Stomach (tissue), 8 donors: ENCODE measurements at regions not wholly inside any gene's neighbourhood (a gene's known extent, or its start where the extent isn't known, plus 50 kb on each side); places are given as distances from the start of the nearest gene placed in this dataset.
"Not testable (repeated sequence)": the region's sequence is repeated elsewhere in the genome, so short reads cannot be mapped to it uniquely, and the experiment has no call there.

ENCODE experiments used
- DNase-seq, 2 donors: peaks; one replicate each; pipeline versions ENCODE4 v3.0.0 to v3.0.0-alpha.2; 2013 to 2019
- H3K27ac ChIP-seq, 5 donors: fragments of 200-600 bp in 4 of 5; sonication (generic) in 4 of 5; one replicate each; pipeline ENCODE4 v1.5.1; 2013 to 2019; ENCODE audit warnings: mild to moderate bottlenecking in 1 of 5, moderate library complexity in 1 of 5
- H3K27me3 ChIP-seq, 3 donors: fragments of 200-600 bp; sonication (generic); one replicate each; pipeline ENCODE4 v1.5.1; 2017 to 2019; ENCODE audit warnings: mixed run types in 1 of 3
- H3K36me3 ChIP-seq, 4 donors: fragments of 200-600 bp; sonication (generic); 1 replicate in 3 of 4; 2 replicates in 1 of 4; pipeline ENCODE4 v1.5.1; 2016 to 2019
- H3K4me1 ChIP-seq, 4 donors: fragments of 200-600 bp; sonication (generic); one replicate each; pipeline ENCODE4 v1.5.1; 2016 to 2019
- H3K4me3 ChIP-seq, 4 donors: fragments of 200-600 bp; sonication (generic) in 3 of 4; one replicate each; pipeline ENCODE4 v1.5.1; 2016 to 2019; ENCODE audit warnings: mild to moderate bottlenecking in 1 of 4
- H3K9me3 ChIP-seq, 4 donors: fragments of 200-600 bp; sonication (generic); one replicate each; pipeline ENCODE4 v1.5.1; 2016 to 2019
- EP300 ChIP-seq: sonication (generic); formaldehyde crosslinking; IDR thresholded peaks from one replicate; pipeline ENCODE4 v1.6.1; 2017; ENCODE audit warnings: antibody characterized with exemption
- POLR2A ChIP-seq, 4 donors: fragments of 450-650 bp; IDR thresholded peaks; one replicate each; pipeline ENCODE4 v1.6.1; 2016; ENCODE audit warnings: antibody characterized with exemption in 4 of 4, control low read depth in 2 of 4, mild to moderate bottlenecking in 1 of 4, moderate library complexity in 1 of 4
- POLR2AphosphoS5 ChIP-seq, 3 donors: sonication (generic); formaldehyde crosslinking; IDR thresholded peaks; one replicate each; pipeline ENCODE4 v1.6.1; 2016; ENCODE audit warnings: antibody characterized with exemption in 3 of 3
- WGBS, 5 donors: extraction: QIAGEN DNeasy Blood & Tissue Kit in 3 of 5; methylation state at CpG; one replicate each; pipeline versions ENCODE4 v1.1.5 to v1.1.7; 2013 to 2018; 5-methylcytosine and 5-hydroxymethylcytosine counted together
- intact Hi-C: fragments of 100-400 bp; cut with DNase I; formaldehyde crosslinking; loops from one replicate; pipeline ENCODE4 v1.15.1; 2023; ENCODE audit warnings: low total_unique reads
- TF ChIP-seq, protein P1 (sequence below), 7 experiments: fragments of 450-650 bp in 4 of 7; fragments of 200-600 bp in 3 of 7; sonication (generic) in 3 of 7; IDR thresholded peaks; one replicate each; pipeline ENCODE4 v1.5.1; 2016 to 2019; ENCODE audit warnings: antibody characterized with exemption in 7 of 7, control low read depth in 2 of 7, mild to moderate bottlenecking in 1 of 7
- donor health status: healthy with polysubstance abuse.
- donor health status: Bipolar disorder and iron deficiency.
- donor health status: healthy.

DNA sequence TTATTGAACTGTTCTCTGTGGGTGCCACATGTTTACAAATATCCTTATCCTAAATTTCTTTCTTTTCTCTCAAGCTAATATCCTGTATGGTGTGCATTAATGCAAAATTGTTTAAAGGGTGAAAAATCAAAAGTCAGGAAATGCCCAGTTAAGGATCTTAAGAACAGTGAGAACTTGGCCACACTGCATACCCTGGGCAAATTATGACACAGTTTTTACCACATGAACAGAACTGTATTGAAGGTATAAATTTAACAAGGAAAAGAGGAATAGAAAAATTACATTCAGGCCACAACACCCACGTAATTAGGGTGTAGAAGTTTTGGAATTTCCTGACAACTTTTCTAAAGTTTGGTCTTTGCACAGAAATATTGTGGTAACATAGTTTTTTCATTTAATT, 94.4 kb upstream of the HCCS start:
- intact Hi-C loops = no loop called here
- no peak for DNase-seq

GRCh38 chrX:11022588-11022987, 88.5 kb upstream of the HCCS start:
- DNase-seq, H3K4me1 ChIP-seq, H3K4me3 ChIP-seq, intact Hi-C loops, H3K27me3 ChIP-seq, H3K27ac ChIP-seq, H3K36me3 ChIP-seq: not testable (repeated sequence)
- H3K9me3 ChIP-seq = peaks cover 0 to 25% (median 2%) of the 10 kb centered on the region in 4 donors

More for the DNA sequence above, 94.4 kb upstream of the HCCS start:
- Histone ChIP-seq H3K27me3 (no peaks in the 10 kb centered on the region), H3K36me3 (no peaks in the 10 kb centered on the region), H3K27ac (no peak overlapping the region), H3K4me3 (no peak overlapping the region), H3K4me1 (no peaks in the 10 kb centered on the region), H3K9me3 (no peaks in the 10 kb centered on the region)
- 40 to 82% (median 76%) methylated on average over 1 of the region's 1 CpG for WGBS, 5 donors
- TF ChIP-seq, protein P1, sequence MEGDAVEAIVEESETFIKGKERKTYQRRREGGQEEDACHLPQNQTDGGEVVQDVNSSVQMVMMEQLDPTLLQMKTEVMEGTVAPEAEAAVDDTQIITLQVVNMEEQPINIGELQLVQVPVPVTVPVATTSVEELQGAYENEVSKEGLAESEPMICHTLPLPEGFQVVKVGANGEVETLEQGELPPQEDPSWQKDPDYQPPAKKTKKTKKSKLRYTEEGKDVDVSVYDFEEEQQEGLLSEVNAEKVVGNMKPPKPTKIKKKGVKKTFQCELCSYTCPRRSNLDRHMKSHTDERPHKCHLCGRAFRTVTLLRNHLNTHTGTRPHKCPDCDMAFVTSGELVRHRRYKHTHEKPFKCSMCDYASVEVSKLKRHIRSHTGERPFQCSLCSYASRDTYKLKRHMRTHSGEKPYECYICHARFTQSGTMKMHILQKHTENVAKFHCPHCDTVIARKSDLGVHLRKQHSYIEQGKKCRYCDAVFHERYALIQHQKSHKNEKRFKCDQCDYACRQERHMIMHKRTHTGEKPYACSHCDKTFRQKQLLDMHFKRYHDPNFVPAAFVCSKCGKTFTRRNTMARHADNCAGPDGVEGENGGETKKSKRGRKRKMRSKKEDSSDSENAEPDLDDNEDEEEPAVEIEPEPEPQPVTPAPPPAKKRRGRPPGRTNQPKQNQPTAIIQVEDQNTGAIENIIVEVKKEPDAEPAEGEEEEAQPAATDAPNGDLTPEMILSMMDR (IDR thresholded peaks at IDR 0.05) = no peak
- no peak for TF ChIP-seq EP300
- TF ChIP-seq POLR2A (IDR thresholded peaks at IDR 0.05) = no peak
- no peak for TF ChIP-seq POLR2AphosphoS5 (IDR thresholded peaks at IDR 0.05)

GRCh38 chrX:11039926-11040325, 71.2 kb upstream of the HCCS start:
- Histone ChIP-seq H3K27me3 (no peaks in the 10 kb centered on the region), H3K4me1 (no peaks in the 10 kb centered on the region), H3K36me3 (no peaks in the 10 kb centered on the region), H3K4me3 (no peak overlapping the region), H3K27ac (no peak overlapping the region), H3K9me3 (peaks cover 0 to 10% (median 3%) of the 10 kb centered on the region in 4 donors)
- TF ChIP-seq, protein P1 (IDR thresholded peaks at IDR 0.05) = no peak
- TF ChIP-seq POLR2AphosphoS5 (IDR thresholded peaks at IDR 0.05) (no peak), POLR2A (IDR thresholded peaks at IDR 0.05) (no peak), EP300 (no peak)
- WGBS, 5 donors = 75 to 82% (median 82%) methylated on average over 1 of the region's 1 CpG
- intact Hi-C loops = no loop called here
- DNase-seq = no peak

DNA sequence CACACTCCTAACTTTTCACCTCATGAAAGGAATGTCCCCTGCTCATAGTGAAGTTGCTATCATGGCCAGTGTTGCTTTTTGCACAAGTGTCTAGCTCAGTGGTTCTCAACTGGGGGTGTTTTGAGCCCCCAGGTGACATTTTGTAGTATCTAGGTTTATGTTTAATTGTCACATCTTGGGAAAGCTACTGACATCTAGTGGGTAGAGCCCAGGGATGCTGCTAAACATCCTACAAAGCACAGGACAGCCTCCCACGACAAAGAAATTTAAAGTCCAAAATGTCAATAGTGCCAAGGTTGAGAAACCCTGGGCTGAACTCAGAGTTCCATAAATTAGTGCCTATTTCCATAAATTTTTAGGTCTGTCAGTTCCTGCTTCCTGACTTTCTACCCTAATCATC, 70.7 kb upstream of the HCCS start:
- TF ChIP-seq POLR2A (IDR thresholded peaks at IDR 0.05) = no peak
- TF ChIP-seq, protein P1 (IDR thresholded peaks at IDR 0.05) = no peak
- TF ChIP-seq EP300 = no peak
- TF ChIP-seq POLR2AphosphoS5 (IDR thresholded peaks at IDR 0.05) = no peak
- Histone ChIP-seq H3K27me3 (no peaks in the 10 kb centered on the region), H3K4me3 (no peak overlapping the region), H3K36me3 (no peaks in the 10 kb centered on the region), H3K27ac (no peak overlapping the region), H3K9me3 (peaks cover 0 to 13% (median 5%) of the 10 kb centered on the region in 4 donors), H3K4me1 (no peaks in the 10 kb centered on the region)
- intact Hi-C loops = no loop called here
- no peak for DNase-seq
- 35 to 72% (median 67%) methylated on average over 1 of the region's 1 CpG for WGBS, 5 donors

DNA sequence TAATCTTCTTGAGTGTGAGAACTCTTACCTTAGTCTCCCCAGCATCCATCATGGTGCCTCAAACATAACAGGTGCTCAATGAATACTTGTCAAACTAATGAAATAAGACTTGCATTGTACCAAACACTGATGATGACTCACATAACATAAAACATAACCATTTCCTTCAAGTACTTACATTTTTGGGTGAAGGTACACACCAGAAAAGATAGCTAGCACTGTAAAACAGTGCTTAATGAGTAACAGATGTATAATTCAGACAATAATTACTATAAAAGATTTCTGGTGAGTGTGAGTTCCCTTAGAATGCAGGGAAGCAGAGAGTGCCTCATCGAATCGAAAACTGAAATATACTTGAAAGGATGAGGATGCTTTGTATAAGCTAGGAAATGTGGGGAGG, 70.1 kb upstream of the HCCS start:
- peaks cover 0 to 16% (median 5%) of the 10 kb centered on the region in 4 donors for H3K9me3 ChIP-seq
- intact Hi-C loops = no loop called here
- 63 to 100% (median 92%) methylated on average over 2 of the region's 2 CpGs for WGBS, 5 donors
- TF ChIP-seq POLR2A (IDR thresholded peaks at IDR 0.05) (no peak), EP300 (no peak), POLR2AphosphoS5 (IDR thresholded peaks at IDR 0.05) (no peak)
- TF ChIP-seq, protein P1 (IDR thresholded peaks at IDR 0.05) = no peak
- no peak for DNase-seq
- no peaks in the 10 kb centered on the region for H3K36me3 ChIP-seq
- H3K27ac ChIP-seq = no peak overlapping the region
- no peak overlapping the region for H3K4me3 ChIP-seq
- H3K27me3 ChIP-seq = no peaks in the 10 kb centered on the region
- no peaks in the 10 kb centered on the region for H3K4me1 ChIP-seq
